Fibroblast of the aortic adventitia (primary cell): ENCODE measurements at regions not wholly inside any gene's neighbourhood (a gene's known extent, or its start where the extent isn't known, plus 50 kb on each side); places are given as distances from the start of the nearest gene placed in this dataset.

Experiments used
- DNase-seq: peaks from one replicate; pipeline ENCODE4 v3.0.0-alpha.2; 2010; ENCODE audit warnings: low read depth
- H3K4me3 ChIP-seq: 2 replicates; pipeline ENCODE4 v1.5.1; 2011; ENCODE audit warnings: low read depth, mild to moderate bottlenecking, control low read depth, low read length, moderate library complexity
- CTCF ChIP-seq: IDR thresholded peaks from 2 replicates; pipeline ENCODE4 v1.5.1; 2011; ENCODE audit warnings: mild to moderate bottlenecking, low read length, control low read depth, inconsistent platforms; ENCODE audit not compliant: insufficient read depth

GRCh38 chr13:82560889-82561288 is 1321.4 kb downstream of the SLITRK1 start:
- DNase-seq, result no peak
- H3K4me3 ChIP-seq, result no peak overlapping the region
- no peak for TF ChIP-seq CTCF

DNA sequence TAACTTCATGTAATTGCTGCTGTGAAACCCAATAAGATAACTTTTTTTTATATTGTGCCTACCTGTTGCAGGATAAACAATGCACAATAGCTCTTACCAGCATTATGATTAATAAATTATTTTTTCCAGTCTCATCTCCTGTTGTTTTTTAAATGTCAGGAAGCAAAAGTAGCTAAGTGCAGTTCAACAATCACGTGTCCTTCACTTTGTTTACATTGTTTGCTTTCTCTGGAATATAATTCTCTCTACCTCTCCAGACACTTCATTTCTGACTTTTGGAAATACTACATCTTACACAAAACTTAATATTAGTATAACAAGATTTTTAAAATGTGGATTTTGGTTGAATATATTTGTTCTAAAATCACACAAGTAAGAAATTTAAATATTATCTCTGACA is 1359.4 kb downstream of the SLITRK1 start:
- DNase-seq, result no peak
- H3K4me3 ChIP-seq, result no peak overlapping the region
- TF ChIP-seq CTCF, result no peak

GRCh38 chr13:82506805-82507414 is 1375.4 kb downstream of the SLITRK1 start:
- no peak for DNase-seq
- no peak overlapping the region for H3K4me3 ChIP-seq
- TF ChIP-seq CTCF, result no peak

GRCh38 chr13:82501834-82502233 is 1380.4 kb downstream of the SLITRK1 start:
- no peak for TF ChIP-seq CTCF
- H3K4me3 ChIP-seq, result no peak overlapping the region
- no peak for DNase-seq

GRCh38 chr13:82480415-82480814 is 1401.9 kb downstream of the SLITRK1 start:
- DNase-seq, result no peak
- no peak overlapping the region for H3K4me3 ChIP-seq
- TF ChIP-seq CTCF, result no peak

DNA sequence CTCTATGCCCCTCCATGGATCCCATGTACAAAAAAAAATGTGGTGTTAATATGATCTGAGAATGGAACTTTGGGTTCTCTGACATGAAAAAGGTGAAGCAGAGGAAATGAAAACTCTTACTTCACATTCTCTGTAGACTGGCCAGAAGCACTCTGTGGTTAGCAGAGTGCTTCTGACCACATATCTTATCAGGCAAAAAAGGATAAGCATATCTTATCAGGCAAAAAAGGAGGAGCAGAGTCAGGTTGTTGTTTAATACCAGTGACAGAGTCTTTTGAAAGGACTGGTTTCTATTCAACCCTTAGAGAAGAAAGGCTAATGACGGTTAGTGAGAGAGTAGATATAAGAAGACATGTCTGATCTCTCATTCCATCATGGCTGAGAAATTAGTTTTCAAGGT is 1404.8 kb downstream of the SLITRK1 start:
- H3K4me3 ChIP-seq, result no peak overlapping the region

More for the DNA sequence above, 1404.8 kb downstream of the SLITRK1 start:
- no peak for TF ChIP-seq CTCF
- no peak for DNase-seq
